WI38 (cell line): ENCODE measurements at regions not wholly inside any gene's neighbourhood (a gene's known extent, or its start where the extent isn't known, plus 50 kb on each side); places are given as distances from the start of the nearest gene placed in this dataset.

ENCODE experiments used
- H3K4me3 ChIP-seq: 2 replicates; pipeline ENCODE4 v1.5.1; 2011; ENCODE audit warnings: low read depth, mild to moderate bottlenecking, control low read depth, low read length
- TF ChIP-seq, protein P1 (sequence below): IDR thresholded peaks from 2 replicates; pipeline ENCODE4 v1.5.1; 2012; ENCODE audit warnings: low read depth, mild to moderate bottlenecking, control low read depth, low read length

GRCh38 chr3:148646126-148646665, 51.5 kb upstream of the AGTR1 start:
- TF ChIP-seq, protein P1, sequence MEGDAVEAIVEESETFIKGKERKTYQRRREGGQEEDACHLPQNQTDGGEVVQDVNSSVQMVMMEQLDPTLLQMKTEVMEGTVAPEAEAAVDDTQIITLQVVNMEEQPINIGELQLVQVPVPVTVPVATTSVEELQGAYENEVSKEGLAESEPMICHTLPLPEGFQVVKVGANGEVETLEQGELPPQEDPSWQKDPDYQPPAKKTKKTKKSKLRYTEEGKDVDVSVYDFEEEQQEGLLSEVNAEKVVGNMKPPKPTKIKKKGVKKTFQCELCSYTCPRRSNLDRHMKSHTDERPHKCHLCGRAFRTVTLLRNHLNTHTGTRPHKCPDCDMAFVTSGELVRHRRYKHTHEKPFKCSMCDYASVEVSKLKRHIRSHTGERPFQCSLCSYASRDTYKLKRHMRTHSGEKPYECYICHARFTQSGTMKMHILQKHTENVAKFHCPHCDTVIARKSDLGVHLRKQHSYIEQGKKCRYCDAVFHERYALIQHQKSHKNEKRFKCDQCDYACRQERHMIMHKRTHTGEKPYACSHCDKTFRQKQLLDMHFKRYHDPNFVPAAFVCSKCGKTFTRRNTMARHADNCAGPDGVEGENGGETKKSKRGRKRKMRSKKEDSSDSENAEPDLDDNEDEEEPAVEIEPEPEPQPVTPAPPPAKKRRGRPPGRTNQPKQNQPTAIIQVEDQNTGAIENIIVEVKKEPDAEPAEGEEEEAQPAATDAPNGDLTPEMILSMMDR = no peak
- H3K4me3 ChIP-seq = no peak overlapping the region
